GM18861 (cell line): ENCODE measurements at regions not wholly inside any gene's neighbourhood (a gene's known extent, or its start where the extent isn't known, plus 50 kb on each side); places are given as distances from the start of the nearest gene placed in this dataset.
"Not testable (repeated sequence)": the region's sequence is repeated elsewhere in the genome, so short reads cannot be mapped to it uniquely, and the experiment has no call there.

Experiments used
- ATAC-seq: cut with Tn5 transposase; IDR thresholded peaks from one replicate; pipeline ENCODE4 v1.9.1; 2021; ENCODE audit not compliant: unreplicated experiment

DNA sequence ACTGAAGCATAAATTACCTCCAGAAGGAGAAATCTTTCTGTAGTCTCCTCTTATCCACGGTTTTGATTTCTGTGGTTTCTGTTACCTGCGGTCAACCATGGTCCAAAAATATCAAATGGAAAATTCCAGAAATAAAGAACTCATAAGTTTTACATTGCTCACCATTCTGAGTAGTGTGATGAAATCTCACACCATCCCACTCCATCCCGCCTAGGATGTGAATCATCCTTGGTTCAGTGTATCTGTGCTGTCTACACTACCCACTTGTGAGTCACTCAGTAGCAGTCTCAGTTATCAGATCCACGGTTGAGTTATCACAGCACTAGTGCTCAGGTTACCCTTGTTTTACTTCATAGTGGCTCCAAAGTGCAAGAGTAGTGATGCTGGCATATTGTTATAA is 371.2 kb downstream of the NFIB start:
- ATAC-seq: no peak

DNA sequence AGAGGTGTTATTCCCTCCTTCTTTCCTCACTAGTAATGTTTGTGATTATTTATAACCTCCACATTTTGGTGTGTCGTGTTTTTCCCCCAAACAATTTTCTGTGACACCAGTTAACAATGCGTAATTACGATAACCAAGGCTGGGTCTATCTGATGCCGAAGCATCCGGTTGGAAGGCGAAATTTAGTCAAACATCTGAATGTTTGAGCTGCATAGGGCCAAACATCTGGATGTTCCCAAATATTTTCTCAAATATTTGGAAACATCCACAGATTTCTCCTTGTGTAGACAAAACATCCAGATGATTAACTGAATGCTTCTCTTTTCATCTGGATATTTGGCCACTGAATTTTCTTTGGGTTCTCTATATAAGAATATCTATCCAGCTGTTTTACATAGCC is 371.7 kb downstream of the NFIB start:
- ATAC-seq: no peak

DNA sequence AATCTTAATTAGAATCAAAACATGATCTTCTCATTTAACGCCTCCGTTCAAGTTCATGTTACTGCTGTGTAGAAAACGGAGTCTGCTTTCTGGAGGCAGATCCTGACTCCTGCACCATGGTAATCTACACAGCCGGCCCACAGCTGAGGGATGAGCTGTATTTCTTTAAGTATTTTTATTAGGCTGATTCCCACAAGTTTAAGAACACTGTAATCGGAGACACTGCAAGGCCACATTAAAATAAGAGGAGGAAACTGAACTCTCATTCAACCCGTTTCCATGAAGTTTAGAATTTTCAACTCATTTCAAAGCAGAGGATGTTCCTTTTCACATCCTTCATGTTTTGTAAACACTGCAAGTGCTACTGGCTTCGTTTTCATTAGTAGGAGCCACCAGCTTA is 372.2 kb downstream of the NFIB start:
- no peak for ATAC-seq

DNA sequence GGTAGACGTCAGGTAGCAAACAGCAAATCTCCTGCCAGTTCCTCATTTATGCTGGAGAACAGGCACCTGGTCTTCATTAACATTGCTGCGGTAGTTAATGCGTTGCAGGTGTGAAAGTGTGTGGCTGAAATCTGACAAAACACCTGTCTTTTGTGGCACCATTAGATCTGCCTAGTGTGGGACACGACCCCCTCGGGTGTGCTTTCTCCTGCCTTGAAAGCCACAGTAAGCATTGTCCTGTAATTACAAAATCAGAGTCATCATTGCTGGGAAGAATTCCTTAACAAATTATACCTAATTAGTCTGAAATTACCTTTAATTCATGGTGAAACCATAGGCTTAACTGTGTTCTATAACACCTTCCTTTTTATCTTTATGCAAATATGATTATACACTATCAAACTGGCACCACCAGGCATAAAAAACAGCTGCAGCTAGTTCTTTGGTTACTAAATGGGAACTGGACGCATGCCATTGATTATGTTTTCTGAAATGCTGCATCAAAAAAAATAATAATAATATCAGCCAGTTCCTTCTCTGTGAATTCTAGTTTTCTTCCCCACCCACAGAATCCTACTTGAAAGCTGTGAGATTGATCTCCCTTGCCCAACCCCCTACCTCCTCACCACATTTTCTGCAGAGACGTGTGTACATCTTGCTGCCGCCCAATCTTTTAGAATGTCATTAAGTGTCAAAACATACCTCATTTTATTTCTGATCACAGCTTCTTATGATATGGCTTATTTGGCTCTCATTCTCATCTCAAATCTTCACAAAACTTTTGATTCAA is 374.0 kb downstream of the NFIB start:
- ATAC-seq: no peak

DNA sequence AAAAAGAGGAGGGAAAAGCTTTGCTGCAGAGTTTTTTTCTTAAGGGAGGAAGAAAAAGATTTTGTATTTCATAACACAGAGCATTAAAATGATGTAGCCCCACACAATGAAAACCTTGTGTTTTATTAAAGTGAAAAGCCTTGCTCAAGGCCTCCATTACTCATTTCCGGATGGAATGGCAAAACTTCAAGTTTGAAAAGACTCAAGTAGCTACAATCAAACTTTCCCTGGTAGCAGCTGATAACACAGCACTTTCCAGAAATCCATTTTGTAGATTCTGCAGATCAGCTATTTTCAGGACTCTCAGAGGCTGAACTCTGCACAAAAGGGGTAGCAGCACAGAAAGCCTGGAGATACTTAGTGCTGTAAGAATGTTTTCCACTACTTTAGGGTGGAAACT is 374.8 kb downstream of the NFIB start:
- no peak for ATAC-seq

DNA sequence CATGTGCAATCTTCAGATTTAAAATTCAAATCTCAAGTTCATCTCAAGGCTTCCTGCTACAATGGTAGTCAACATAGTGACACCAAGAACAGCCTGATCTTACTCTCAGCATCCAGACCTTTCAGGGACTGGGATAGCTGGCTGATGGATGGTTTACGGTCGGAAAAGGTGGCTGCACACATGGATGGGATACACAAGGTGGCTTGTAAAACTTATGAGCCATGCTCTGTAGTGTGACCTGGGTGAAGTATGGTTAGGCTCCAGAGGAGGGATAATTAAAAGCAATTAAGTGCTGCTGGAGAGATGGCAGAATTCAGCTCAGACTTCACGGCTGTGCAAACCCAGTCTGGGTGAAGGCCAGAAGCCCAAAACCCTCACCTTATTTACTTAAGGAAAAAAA is 379.5 kb downstream of the NFIB start:
- ATAC-seq: no peak

DNA sequence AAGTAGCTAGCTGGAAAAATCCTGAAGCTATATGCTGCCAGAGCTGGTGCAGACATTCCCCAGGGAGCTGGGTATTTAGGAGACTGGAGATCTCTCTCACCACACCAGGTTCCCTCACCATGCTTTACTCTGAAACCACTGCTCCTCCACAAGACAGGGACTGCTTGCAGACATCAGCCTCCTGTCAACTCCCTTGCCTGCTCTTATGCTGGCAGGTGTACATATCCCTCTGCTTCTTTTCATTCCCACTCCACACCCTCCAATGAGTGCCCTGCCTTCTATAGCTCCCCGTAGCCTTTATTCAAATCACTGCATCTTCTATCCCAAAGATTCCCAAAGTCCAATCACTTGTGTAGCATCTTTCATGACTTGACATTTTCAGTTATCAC is 380.7 kb downstream of the NFIB start:
- ATAC-seq: no peak

DNA sequence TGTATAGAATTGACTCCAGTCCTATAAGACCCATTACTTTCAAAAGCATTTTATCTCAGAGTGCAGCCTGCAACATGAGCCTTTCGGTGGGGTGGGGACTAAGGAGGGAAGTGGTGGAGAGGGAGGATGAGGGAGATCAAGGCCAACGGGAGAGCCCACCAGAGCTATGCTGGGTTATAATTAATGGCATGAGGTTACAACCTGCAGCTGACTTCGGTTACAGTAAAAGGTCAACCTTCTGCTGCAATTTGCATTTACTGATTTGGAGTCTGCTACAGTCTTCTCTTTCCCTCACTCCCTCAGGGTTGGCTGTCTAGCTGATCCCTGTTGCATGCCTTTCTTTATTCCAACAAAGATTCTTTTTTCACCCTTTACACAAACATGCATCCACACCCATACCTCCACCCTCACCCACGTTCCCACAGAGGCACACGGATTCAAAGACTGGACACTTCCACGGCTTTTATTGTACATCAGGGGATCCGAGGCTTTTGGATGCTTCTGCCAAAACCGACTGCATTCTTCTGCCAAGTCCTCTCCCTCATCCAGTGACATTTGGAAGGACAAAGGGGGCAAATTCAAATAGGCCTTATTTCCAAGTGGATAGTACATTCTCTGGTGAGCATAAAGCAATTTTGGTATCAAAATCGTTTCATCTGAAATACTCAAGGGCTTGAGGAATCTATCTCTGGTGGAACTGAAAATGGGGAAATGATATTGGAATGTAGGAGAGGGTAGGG is 381.2 kb downstream of the NFIB start:
- no peak for ATAC-seq

DNA sequence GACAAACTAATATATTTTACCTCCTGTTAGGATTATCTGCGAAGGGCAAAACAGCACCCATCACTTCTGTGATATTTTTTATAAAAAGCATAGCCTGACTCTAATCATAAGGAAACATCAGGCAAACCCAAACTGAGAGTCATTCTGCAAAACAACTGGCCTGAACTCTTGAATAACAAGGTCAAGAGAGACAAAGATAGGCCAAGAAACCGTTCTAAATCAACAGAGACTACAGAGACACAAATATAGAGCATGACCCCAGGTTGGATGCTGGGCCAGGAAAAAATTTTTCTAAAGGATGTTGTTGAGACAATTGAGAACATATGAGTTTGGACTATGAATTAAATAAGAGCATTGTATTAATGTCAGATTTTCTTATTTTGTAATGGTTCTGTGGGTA is 384.9 kb downstream of the NFIB start:
- ATAC-seq: no peak

DNA sequence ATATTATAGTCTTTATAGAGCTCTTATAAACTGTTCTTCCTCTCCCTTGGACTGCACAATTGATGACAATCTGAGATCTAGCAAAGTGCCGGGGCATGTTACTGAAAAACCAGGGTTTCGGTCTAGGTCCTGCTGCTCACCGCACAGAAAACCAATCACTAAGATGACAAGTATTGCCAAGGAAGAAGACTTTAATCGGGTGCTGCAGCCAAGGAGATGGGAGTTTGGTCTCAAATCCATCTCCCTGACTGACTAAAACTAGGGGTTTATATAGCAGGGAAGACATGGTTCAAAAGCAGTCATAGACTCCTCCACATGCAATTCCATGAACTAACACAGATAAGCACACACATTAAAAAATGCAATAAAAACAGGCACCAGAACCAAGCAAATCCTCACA is 390.6 kb downstream of the NFIB start:
- no peak for ATAC-seq

DNA sequence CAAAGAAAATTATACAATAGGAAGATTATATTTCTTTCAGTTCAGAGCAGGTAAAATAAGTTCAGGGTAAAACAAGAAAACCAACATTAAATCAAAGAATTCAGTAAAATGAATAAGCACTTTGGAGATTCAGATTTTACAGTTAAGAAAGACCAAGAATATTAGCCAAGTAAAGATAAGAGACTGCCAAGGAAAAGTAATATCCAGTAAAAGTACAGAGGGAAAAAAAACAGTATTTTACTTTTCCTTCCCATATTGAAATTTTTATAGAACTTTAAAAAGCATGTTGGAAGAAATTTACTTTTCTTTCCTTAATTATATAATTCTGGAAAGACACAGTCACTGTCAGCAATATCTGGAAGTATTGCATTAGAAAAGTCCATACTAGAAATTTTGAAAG is 393.4 kb downstream of the NFIB start:
- ATAC-seq: no peak

DNA sequence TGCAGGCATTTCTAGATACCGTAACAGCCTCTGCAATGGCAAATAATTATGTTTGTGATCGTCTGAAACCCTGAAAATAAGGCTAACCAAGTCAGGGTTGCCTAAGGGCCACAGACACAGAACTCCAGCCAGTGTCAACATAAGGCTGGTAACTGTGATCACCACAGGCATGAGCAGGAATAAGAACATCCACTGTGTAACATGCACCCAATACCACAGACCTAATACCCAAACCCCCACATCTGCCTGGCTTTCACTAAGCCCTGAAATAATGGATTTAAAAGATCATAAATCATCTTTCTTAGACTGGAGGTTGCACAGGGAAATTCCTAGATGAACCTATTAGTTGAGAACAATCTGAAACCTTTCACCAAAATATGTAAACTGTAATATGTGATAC is 394.5 kb downstream of the NFIB start:
- ATAC-seq: no peak

DNA sequence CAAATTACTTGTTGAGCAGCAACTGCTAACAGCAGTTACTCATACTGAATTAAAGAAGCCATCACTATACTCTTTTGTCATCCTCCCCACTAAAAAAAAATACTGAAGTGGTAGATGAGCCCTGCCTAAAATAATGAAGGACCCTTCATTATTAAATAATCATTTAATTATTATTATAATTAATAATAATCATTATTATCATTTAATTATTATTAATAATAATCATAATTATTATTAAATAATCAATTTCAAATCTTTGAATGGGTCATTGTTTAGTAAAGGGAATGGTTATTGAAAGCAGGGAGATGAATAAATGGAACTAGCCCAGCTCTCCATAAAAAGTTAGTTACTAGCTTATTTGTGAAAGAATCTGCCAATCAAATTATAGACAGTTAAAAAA is 396.4 kb downstream of the NFIB start:
- ATAC-seq: no peak

DNA sequence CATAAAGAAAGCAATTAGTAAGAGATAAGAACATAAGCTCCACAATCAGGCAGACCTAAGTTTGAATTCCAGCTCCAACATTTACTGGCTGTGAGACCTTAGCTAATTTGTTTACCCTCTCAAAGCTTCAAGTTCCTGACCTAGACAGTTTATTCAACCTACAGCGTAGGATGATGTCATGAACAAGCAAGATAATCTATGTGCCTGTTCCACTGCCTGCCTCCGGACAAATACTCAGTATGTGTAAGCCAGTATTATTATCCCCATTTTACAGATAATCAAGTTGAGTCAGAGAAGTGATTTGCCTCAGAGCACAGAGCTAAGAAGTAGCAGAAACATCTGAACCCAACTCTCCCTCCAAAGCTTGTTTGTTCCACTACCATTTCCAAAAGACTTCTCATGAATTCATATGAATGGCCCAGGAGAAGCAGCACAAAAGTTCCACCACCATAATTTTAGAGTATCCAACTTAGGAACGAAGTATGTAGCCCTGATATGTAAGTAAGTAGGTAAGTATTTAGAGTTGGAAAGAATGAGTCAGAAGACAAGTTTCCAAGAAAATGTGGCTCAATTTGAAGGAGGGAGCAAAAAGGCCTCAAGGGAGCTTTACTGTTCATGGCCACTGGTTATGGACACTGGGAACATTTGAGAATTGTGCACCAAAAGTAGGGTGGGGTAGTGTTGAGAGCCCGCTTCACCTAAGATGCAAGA is 398.2 kb downstream of the NFIB start:
- ATAC-seq: no peak

DNA sequence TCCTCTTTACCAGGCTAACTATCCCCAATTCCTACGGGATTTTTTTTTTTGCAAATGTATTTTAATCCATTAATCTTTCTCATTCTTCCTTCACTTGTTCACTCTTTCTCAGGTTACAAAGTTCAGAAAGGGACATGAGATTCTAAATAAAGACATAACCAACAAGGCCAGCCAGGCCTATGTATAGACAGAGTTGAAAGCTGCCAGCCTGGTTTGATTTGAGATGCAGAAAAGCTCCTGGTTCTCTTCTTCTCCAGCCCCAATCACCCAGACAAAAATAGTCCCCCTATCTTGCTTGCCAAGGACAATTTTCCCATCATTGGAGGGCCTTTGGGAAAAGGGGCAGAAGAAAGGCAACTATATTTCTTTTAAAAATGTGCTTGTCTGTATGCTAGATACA is 398.8 kb downstream of the NFIB start:
- no peak for ATAC-seq

DNA sequence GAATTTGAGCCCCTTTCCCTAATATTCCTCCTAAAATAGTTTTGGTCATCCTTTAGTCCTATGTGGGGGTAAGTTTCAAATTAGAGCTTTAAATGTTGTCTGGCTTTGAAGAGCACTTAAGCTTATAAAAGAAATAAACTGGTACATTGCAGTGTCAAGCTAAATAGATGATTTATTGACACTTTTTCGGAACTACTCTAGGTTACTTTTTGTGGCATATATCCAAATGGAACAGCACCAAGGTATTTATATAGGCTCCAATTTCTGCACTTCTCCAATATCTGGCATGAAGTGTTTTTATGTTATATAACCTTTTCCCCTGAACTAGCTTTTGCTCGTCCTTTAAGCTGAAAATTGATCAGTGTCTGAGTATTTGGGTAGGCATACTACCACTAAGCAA is 402.5 kb downstream of the NFIB start:
- no peak for ATAC-seq

DNA sequence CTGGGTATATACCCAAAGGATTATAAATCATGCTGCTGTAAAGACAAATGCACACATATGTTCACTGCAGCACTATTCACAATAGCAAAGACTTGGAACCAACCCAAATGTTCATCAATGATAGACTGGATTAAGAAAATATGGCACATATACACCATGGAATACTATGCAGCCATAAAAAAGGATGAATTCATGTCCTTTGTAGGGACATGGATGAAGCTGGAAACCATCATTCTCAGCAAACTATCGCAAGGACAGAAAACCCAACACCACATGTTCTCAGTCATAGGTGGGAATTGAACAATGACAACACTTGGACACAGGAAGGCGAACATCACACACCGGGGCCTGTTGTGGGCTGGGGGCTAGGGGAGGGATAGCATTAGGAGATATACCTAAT is 406.1 kb downstream of the NFIB start:
- ATAC-seq: not testable (repeated sequence)

DNA sequence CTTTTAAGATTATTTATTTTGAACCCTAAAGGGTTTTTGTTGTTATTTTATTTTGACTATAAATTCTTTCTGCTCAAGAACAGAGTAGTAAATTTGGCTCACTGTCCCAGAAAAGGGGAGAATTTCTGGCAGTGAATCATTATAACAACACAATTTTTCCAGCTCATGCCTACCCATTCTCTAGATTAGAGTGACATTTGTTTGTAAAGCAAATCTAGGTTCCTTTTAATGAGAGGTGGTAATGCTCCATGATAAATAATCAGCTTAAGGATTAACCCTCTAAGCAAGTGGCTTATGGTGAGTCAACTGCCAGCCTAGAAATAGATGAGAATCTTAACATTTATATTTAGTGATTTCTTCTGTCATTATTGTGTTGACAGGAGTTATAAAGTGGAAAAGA is 409.2 kb downstream of the NFIB start:
- no peak for ATAC-seq

DNA sequence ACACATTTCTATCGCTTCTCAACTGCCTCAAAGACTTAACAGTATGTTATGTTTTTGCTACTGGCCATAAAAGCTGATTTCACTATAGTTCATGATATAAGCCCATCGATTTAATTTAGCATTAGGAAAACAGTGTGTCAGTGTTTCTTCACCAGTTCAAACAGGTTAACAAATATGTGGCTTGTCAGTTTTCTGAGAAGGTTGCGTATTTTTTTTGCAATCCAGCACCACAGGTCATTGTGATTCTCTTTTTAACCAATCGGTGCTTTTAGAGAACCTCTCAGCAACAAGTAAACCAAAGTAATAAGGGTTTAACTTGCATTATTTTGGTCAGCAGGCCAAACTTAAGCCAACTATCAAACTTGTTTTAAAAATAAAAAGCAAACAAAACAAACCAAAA is 409.6 kb downstream of the NFIB start:
- no peak for ATAC-seq

DNA sequence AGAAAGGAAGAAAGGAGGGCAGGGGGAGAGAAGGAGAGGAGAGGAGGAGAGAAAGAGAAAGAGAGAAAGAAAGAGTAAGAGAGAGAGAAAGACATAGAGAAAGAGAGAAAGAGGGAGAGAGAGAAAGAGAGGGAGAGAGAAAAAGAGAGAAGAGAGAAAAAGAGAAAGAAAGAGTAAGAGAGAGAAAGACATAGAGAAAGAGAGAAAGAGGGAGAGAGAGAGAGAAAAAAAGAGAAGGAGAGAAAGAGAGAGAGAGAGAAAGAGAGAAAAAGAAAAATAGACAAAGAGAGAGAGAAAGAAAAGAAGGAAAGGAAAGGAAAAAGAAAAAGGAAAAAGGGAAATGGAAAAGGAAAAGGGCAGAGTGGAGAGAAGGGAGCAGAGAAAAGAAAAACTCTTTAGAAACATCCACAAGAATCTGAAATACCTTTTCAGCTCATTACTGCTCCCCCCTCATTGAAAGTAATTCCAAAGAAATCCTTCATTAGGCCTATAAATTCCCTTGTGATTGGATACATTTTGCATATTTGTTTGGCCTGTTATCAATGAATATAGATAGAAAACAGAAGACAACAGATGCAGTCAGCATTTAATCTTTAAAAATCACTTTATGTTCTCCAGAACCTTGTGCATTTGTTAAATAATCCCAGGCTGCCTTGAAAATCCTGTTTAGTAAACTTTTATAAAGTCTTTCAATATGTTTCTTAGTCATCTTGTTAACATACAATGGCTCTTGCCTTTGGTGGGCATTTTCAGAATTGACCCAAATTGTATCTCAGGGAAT is 411.5 kb downstream of the NFIB start:
- ATAC-seq: no peak

DNA sequence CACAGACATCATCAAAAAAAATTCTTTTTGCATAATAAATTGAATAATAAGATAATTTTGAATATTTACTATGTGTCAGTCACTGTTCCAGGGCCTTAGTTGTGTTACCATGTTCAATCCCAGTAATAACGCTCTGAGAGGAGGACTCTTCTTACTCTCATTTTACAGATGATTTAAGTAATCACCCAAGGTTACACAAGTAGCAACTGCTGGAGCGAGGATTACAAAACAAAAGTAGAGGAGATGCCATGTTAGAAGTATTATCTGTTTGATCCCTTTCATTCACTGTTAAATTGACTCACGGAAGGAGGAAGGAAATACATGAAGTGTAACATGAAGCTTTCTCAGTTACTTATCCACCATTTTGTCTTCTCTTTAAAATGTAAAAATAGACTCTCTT is 412.8 kb downstream of the NFIB start:
- ATAC-seq: no peak
